WERI-Rb-1 (cell line): ENCODE measurements at regions not wholly inside any gene's neighbourhood (a gene's known extent, or its start where the extent isn't known, plus 50 kb on each side); places are given as distances from the start of the nearest gene placed in this dataset.
A peak's percentile ranks its signal among the peaks of the same experiment; 100 is the strongest.

Source experiments
- DNase-seq: peaks from one replicate; pipeline ENCODE4 v3.0.0-alpha.2; 2020
- H3K27ac ChIP-seq: fragments of 250-450 bp; sonication (Bioruptor Pico); 2 replicates; pipeline ENCODE4 v1.5.1; 2020; ENCODE audit warnings: mild to moderate bottlenecking, moderate library complexity
- H3K27me3 ChIP-seq: fragments of 250-450 bp; sonication (Bioruptor Pico); 2 replicates; pipeline ENCODE4 v1.5.1; 2021; ENCODE audit warnings: mild to moderate bottlenecking, low read depth, moderate library complexity; ENCODE audit not compliant: insufficient read depth, severe bottlenecking
- H3K36me3 ChIP-seq: fragments of 250-450 bp; sonication (Bioruptor Pico); 2 replicates; pipeline ENCODE4 v1.5.1; 2020; ENCODE audit warnings: mild to moderate bottlenecking, moderate library complexity
- H3K4me3 ChIP-seq: 2 replicates; pipeline ENCODE4 v1.5.1; 2011; ENCODE audit warnings: low read depth, mild to moderate bottlenecking, control low read depth, low read length
- H3K9me3 ChIP-seq: fragments of 250-450 bp; sonication (Bioruptor Pico); 2 replicates; pipeline ENCODE4 v1.5.1; 2021; ENCODE audit warnings: mild to moderate bottlenecking, moderate library complexity; ENCODE audit not compliant: severe bottlenecking
- TF ChIP-seq, protein P1 (sequence below): IDR thresholded peaks from 2 replicates; pipeline ENCODE4 v1.5.1; 2011; ENCODE audit warnings: low read depth, mild to moderate bottlenecking, control low read depth, inconsistent platforms, low read length

DNA sequence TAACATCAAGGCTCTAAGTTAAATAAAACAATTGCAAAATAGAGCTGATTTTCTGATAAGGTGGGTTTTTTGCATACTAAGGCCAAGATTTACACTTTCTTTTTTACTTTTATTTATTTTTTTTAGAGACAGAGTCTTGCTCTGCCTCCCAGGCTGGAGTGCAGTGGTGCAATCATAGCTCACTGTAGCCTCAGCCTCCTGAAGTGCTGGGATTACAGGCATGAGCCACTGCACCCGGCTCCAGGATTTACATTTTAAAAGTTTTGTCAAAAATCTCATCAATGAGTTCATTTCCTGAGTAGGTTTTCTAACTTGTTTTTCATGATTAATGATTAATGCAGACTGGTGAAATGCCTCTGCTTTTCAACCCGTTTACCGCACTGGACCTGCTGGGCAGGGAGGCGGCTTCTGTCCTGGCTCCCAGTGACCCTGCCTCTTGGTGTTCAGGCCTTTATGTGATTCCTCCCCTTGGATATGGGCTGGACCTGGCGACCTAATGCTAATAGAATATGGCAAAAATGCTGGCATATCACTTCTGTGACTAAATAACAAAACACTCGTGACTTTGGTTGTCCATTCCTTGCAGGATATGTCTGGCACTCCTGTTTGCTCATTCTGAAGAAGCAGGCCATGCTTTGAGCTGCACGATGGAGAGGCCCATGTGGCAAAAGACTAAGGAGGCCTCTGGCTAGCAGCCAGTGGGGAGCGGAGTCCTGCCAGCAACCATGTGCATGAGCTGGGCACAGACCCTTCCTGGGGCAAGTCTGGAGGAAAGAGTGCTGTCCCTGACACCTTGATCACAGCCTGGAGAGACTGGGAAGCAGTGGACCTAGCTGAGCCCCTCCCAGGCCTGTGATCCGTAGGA lies 72.2 kb upstream of the PTCH1 start:
- Histone ChIP-seq H3K4me3 (no peak overlapping the region), H3K36me3 (no peaks in the 10 kb centered on the region), H3K9me3 (no peaks in the 10 kb centered on the region), H3K27me3 (no peaks in the 10 kb centered on the region), H3K27ac (no peak overlapping the region)
- TF ChIP-seq, protein P1, sequence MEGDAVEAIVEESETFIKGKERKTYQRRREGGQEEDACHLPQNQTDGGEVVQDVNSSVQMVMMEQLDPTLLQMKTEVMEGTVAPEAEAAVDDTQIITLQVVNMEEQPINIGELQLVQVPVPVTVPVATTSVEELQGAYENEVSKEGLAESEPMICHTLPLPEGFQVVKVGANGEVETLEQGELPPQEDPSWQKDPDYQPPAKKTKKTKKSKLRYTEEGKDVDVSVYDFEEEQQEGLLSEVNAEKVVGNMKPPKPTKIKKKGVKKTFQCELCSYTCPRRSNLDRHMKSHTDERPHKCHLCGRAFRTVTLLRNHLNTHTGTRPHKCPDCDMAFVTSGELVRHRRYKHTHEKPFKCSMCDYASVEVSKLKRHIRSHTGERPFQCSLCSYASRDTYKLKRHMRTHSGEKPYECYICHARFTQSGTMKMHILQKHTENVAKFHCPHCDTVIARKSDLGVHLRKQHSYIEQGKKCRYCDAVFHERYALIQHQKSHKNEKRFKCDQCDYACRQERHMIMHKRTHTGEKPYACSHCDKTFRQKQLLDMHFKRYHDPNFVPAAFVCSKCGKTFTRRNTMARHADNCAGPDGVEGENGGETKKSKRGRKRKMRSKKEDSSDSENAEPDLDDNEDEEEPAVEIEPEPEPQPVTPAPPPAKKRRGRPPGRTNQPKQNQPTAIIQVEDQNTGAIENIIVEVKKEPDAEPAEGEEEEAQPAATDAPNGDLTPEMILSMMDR: no peak
- no peak for DNase-seq

DNA sequence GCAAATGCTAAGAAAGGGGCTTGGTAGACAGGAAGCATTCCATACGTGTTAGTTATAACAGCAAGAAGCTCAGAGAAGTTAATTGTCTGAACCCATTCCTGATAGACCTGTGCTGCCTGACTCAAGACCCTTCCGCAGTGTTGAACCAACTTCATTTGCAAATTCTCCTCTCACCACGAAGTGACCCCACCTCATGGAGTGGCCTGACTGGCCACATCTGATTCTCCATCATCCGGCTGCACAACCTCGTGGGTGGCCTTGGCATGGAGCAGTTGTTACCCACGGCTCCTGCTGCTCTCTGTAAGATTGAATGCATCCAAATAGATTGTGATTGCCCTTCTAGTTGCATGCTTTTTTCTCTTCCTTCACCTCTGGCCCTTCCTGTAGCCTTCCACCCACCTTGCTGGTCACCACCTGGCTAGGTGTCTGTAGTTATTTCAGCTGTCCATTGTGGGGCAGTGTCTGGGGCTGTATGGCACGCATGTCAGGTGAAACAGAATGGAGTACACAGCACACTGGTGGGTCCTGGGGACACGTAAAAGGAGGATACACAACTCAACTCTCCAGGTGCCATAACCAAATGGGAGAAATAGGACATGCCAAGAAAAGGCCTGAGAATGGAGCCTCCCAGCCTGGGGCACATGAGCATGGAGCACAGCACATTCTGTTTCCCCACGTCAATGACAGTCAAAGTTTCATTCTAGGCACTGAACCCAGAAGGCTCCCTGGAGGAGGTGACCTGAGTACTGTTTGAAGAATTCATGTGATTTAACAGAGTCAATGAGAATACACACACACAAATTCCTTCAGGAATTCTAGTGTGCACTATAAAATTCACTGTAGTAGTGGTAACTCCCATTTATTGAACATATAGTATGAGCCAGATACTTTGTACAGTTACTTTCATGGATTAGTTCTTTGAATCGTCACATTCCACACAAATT lies 70.5 kb upstream of the PTCH1 start:
- H3K9me3 ChIP-seq: no peaks in the 10 kb centered on the region
- DNase-seq: no peak

DNA sequence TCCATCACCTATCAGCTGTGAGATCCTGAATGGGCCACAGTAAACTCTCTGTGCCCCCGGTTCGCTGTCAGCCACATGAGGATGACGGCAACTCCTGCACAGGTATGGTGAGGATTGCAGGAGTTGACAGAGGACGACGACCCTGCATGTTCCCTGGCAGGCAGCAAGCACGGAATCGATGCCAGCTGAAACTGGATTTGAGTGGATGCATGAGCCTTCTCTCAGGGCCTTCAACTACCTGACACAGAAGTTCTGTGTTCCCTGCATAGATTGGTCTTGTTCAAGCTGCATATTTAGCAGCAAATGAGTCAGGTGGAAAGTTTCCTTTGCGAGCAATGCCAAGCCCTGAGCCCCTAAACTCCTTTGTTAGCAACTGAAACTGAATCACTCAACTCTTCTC lies 69.6 kb upstream of the PTCH1 start:
- TF ChIP-seq, protein P1: no peak
- no peaks in the 10 kb centered on the region for H3K36me3 ChIP-seq
- no peak for DNase-seq
- no peak overlapping the region for H3K4me3 ChIP-seq
- H3K27me3 ChIP-seq: no peaks in the 10 kb centered on the region
- H3K9me3 ChIP-seq: no peaks in the 10 kb centered on the region
- H3K27ac ChIP-seq: no peak overlapping the region

More for the DNA sequence above, 70.5 kb upstream of the PTCH1 start:
- Histone ChIP-seq H3K4me3 (no peak overlapping the region), H3K27ac (no peak overlapping the region), H3K36me3 (no peaks in the 10 kb centered on the region), H3K27me3 (no peaks in the 10 kb centered on the region)
- TF ChIP-seq, protein P1: peak; percentile 19; the same call in 1 of the 2 replicates

DNA sequence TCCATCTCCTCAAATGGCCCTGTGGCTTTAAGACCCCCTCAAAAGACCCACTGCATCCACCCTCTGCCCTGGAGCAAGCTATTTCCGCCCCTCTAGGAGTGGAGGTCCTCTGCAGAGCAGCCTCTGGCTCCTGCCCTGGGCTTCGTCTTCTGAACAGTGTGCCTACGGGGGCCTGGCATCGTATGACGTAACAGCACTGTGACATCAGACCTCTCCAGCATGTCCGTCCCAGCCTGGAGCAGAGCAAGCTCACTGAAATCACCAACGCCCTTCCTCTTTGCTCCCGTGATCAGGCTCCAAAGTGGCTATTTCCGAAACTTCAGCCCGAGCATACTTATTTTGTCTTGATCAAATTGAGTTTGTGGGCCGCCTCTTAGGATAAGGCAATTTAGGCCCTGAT lies 69.1 kb upstream of the PTCH1 start:
- Histone ChIP-seq H3K27ac (no peak overlapping the region), H3K36me3 (no peaks in the 10 kb centered on the region), H3K4me3 (no peak overlapping the region), H3K27me3 (no peaks in the 10 kb centered on the region), H3K9me3 (no peaks in the 10 kb centered on the region)
- TF ChIP-seq, protein P1: no peak
- no peak for DNase-seq

DNA sequence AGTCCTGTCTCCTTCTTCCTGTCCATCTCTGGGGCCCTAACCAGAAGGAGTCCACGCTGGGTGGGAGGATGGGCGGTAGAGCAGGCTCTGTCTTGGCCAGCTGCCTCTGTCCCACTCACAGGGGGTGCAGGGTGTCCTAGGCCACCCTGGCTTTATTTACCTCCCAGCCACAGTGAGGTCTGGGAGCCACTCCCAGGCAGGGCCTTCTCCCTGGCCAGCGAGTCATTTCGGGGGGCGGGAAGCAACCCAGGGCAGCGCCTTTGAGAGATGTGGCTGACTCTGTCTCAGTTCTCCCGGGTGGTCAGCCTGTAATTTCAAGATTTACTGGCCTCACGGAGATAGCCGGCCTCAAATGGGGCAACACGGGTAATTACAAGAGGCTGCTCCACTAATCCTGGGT lies 67.4 kb upstream of the PTCH1 start:
- no peaks in the 10 kb centered on the region for H3K27me3 ChIP-seq
- TF ChIP-seq, protein P1: no peak
- no peak for DNase-seq

More for the DNA sequence above, 67.4 kb upstream of the PTCH1 start:
- Histone ChIP-seq H3K27ac (no peak overlapping the region), H3K9me3 (no peaks in the 10 kb centered on the region), H3K36me3 (no peaks in the 10 kb centered on the region), H3K4me3 (no peak overlapping the region)
